ENCODE measurements at regions not wholly inside any gene's neighbourhood (a gene's known extent, or its start where the extent isn't known, plus 50 kb on each side); places are given as distances from the start of the nearest gene placed in this dataset.

GRCh38 chr16:56113223-56113622 is 78.1 kb upstream of the GNAO1 start:
- Histone ChIP-seq H3K9me3 (ENCODE audit: control insufficient read depth, low read length) (no peaks in the 10 kb centered on the region), H3K4me3 (ENCODE audit: low read length) (no peak overlapping the region), H3K27me3 (replicated peaks; ENCODE audit: control insufficient read depth, insufficient read depth, low read length) (no peaks in the 10 kb centered on the region), H3K4me1 (ENCODE audit: control insufficient read depth, insufficient read depth, low read length) (peaks cover 10% of the 10 kb centered on the region), H3K9ac (ENCODE audit: low read length) (no peak overlapping the region), H3K36me3 (ENCODE audit: control insufficient read depth, insufficient read depth, low read length, severe bottlenecking) (no peaks in the 10 kb centered on the region)
- DNase-seq (ENCODE audit: low read depth), result no peak

GRCh38 chr16:56111100-56111499 is 80.2 kb upstream of the GNAO1 start:
- peaks cover 7% of the 10 kb centered on the region for H3K27me3 ChIP-seq (replicated peaks; ENCODE audit: control insufficient read depth, insufficient read depth, low read length)
- no peak overlapping the region for H3K9ac ChIP-seq (ENCODE audit: low read length)
- no peak overlapping the region for H3K4me3 ChIP-seq (ENCODE audit: low read length)
- H3K9me3 ChIP-seq (ENCODE audit: control insufficient read depth, low read length), result no peaks in the 10 kb centered on the region
- H3K4me1 ChIP-seq (ENCODE audit: control insufficient read depth, insufficient read depth, low read length), result peaks cover 9% of the 10 kb centered on the region
- H3K36me3 ChIP-seq (ENCODE audit: control insufficient read depth, insufficient read depth, low read length, severe bottlenecking), result no peaks in the 10 kb centered on the region
- no peak for DNase-seq (ENCODE audit: low read depth)

GRCh38 chr16:56109994-56110393 is 81.3 kb upstream of the GNAO1 start:
- H3K36me3 ChIP-seq (ENCODE audit: control insufficient read depth, insufficient read depth, low read length, severe bottlenecking), result no peaks in the 10 kb centered on the region
- H3K27me3 ChIP-seq (replicated peaks; ENCODE audit: control insufficient read depth, insufficient read depth, low read length), result peaks cover 16% of the 10 kb centered on the region
- no peak overlapping the region for H3K9ac ChIP-seq (ENCODE audit: low read length)
- H3K4me3 ChIP-seq (ENCODE audit: low read length), result no peak overlapping the region
- no peaks in the 10 kb centered on the region for H3K9me3 ChIP-seq (ENCODE audit: control insufficient read depth, low read length)
- no peak for DNase-seq (ENCODE audit: low read depth)
- no peaks in the 10 kb centered on the region for H3K4me1 ChIP-seq (ENCODE audit: control insufficient read depth, insufficient read depth, low read length)

GRCh38 chr16:56109205-56109604 is 82.1 kb upstream of the GNAO1 start:
- Histone ChIP-seq H3K36me3 (ENCODE audit: control insufficient read depth, insufficient read depth, low read length, severe bottlenecking) (no peaks in the 10 kb centered on the region), H3K4me1 (ENCODE audit: control insufficient read depth, insufficient read depth, low read length) (no peaks in the 10 kb centered on the region), H3K27me3 (replicated peaks; ENCODE audit: control insufficient read depth, insufficient read depth, low read length) (peaks cover 18% of the 10 kb centered on the region), H3K4me3 (ENCODE audit: low read length) (no peak overlapping the region), H3K9me3 (ENCODE audit: control insufficient read depth, low read length) (no peaks in the 10 kb centered on the region), H3K9ac (ENCODE audit: low read length) (no peak overlapping the region)
- no peak for DNase-seq (ENCODE audit: low read depth)

- no peaks in the 10 kb centered on the region for H3K4me1 ChIP-seq (ENCODE audit: control insufficient read depth, insufficient read depth, low read length)
- no peak overlapping the region for H3K4me3 ChIP-seq (ENCODE audit: low read length)
- H3K27me3 ChIP-seq (replicated peaks; ENCODE audit: control insufficient read depth, insufficient read depth, low read length), result peaks cover 18% of the 10 kb centered on the region
- DNase-seq (ENCODE audit: low read depth), result no peak
- H3K9ac ChIP-seq (ENCODE audit: low read length), result no peak overlapping the region
- no peaks in the 10 kb centered on the region for H3K36me3 ChIP-seq (ENCODE audit: control insufficient read depth, insufficient read depth, low read length, severe bottlenecking)
- H3K9me3 ChIP-seq (ENCODE audit: control insufficient read depth, low read length), result no peaks in the 10 kb centered on the region
Observed at GRCh38 chr16:56108724-56109123, 82.6 kb upstream of the GNAO1 start.

- Histone ChIP-seq H3K9ac (ENCODE audit: low read length) (no peak overlapping the region), H3K4me3 (ENCODE audit: low read length) (no peak overlapping the region), H3K36me3 (ENCODE audit: control insufficient read depth, insufficient read depth, low read length, severe bottlenecking) (no peaks in the 10 kb centered on the region), H3K4me1 (ENCODE audit: control insufficient read depth, insufficient read depth, low read length) (no peaks in the 10 kb centered on the region), H3K27me3 (replicated peaks; ENCODE audit: control insufficient read depth, insufficient read depth, low read length) (peaks cover 18% of the 10 kb centered on the region), H3K9me3 (ENCODE audit: control insufficient read depth, low read length) (no peaks in the 10 kb centered on the region)
- no peak for DNase-seq (ENCODE audit: low read depth)
Observed at GRCh38 chr16:56108056-56108471, 83.2 kb upstream of the GNAO1 start.

- H3K9me3 ChIP-seq (ENCODE audit: control insufficient read depth, low read length), result no peaks in the 10 kb centered on the region
- H3K27me3 ChIP-seq (replicated peaks; ENCODE audit: control insufficient read depth, insufficient read depth, low read length), result peaks cover 18% of the 10 kb centered on the region
- H3K36me3 ChIP-seq (ENCODE audit: control insufficient read depth, insufficient read depth, low read length, severe bottlenecking), result no peaks in the 10 kb centered on the region
- no peak overlapping the region for H3K9ac ChIP-seq (ENCODE audit: low read length)
- H3K4me3 ChIP-seq (ENCODE audit: low read length), result no peak overlapping the region
- DNase-seq (ENCODE audit: low read depth), result no peak
- H3K4me1 ChIP-seq (ENCODE audit: control insufficient read depth, insufficient read depth, low read length), result peaks cover 12% of the 10 kb centered on the region
Observed at GRCh38 chr16:56106527-56106926, 84.8 kb upstream of the GNAO1 start.

GRCh38 chr16:56102906-56103305 is 88.4 kb upstream of the GNAO1 start:
- no peaks in the 10 kb centered on the region for H3K36me3 ChIP-seq (ENCODE audit: control insufficient read depth, insufficient read depth, low read length, severe bottlenecking)
- peaks cover 12% of the 10 kb centered on the region for H3K4me1 ChIP-seq (ENCODE audit: control insufficient read depth, insufficient read depth, low read length)
- no peak overlapping the region for H3K4me3 ChIP-seq (ENCODE audit: low read length)
- DNase-seq (ENCODE audit: low read depth), result no peak
- H3K9ac ChIP-seq (ENCODE audit: low read length), result no peak overlapping the region
- no peaks in the 10 kb centered on the region for H3K9me3 ChIP-seq (ENCODE audit: control insufficient read depth, low read length)
- peaks cover 22% of the 10 kb centered on the region for H3K27me3 ChIP-seq (replicated peaks; ENCODE audit: control insufficient read depth, insufficient read depth, low read length)

- no peak overlapping the region for H3K9ac ChIP-seq (ENCODE audit: low read length)
- no peak for DNase-seq (ENCODE audit: low read depth)
Observed at GRCh38 chr16:56102183-56102686, 89.1 kb upstream of the GNAO1 start.

GRCh38 chr16:56101480-56101879 is 89.8 kb upstream of the GNAO1 start:
- H3K36me3 ChIP-seq (ENCODE audit: control insufficient read depth, insufficient read depth, low read length, severe bottlenecking), result no peaks in the 10 kb centered on the region
- H3K4me1 ChIP-seq (ENCODE audit: control insufficient read depth, insufficient read depth, low read length), result peaks cover 12% of the 10 kb centered on the region
- no peaks in the 10 kb centered on the region for H3K9me3 ChIP-seq (ENCODE audit: control insufficient read depth, low read length)
- H3K4me3 ChIP-seq (ENCODE audit: low read length), result no peak overlapping the region
- no peak for DNase-seq (ENCODE audit: low read depth)
- H3K27me3 ChIP-seq (replicated peaks; ENCODE audit: control insufficient read depth, insufficient read depth, low read length), result peaks cover 20% of the 10 kb centered on the region
- H3K9ac ChIP-seq (ENCODE audit: low read length), result no peak overlapping the region

More at GRCh38 chr16:56102183-56102686, 89.1 kb upstream of the GNAO1 start:
- Histone ChIP-seq H3K4me1 (ENCODE audit: control insufficient read depth, insufficient read depth, low read length) (peaks cover 12% of the 10 kb centered on the region), H3K9me3 (ENCODE audit: control insufficient read depth, low read length) (no peaks in the 10 kb centered on the region), H3K36me3 (ENCODE audit: control insufficient read depth, insufficient read depth, low read length, severe bottlenecking) (no peaks in the 10 kb centered on the region), H3K27me3 (replicated peaks; ENCODE audit: control insufficient read depth, insufficient read depth, low read length) (peaks cover 23% of the 10 kb centered on the region), H3K4me3 (ENCODE audit: low read length) (peak overlapping the region; percentile 67)

GRCh38 chr16:56097306-56097705 is 94.0 kb upstream of the GNAO1 start:
- Histone ChIP-seq H3K27me3 (replicated peaks; ENCODE audit: control insufficient read depth, insufficient read depth, low read length) (peaks cover 5% of the 10 kb centered on the region), H3K4me1 (ENCODE audit: control insufficient read depth, insufficient read depth, low read length) (peaks cover 7% of the 10 kb centered on the region), H3K4me3 (ENCODE audit: low read length) (no peak overlapping the region), H3K36me3 (ENCODE audit: control insufficient read depth, insufficient read depth, low read length, severe bottlenecking) (no peaks in the 10 kb centered on the region), H3K9ac (ENCODE audit: low read length) (no peak overlapping the region), H3K9me3 (ENCODE audit: control insufficient read depth, low read length) (no peaks in the 10 kb centered on the region)
- DNase-seq (ENCODE audit: low read depth), result no peak

- Histone ChIP-seq H3K9me3 (ENCODE audit: control insufficient read depth, low read length) (no peaks in the 10 kb centered on the region), H3K4me1 (ENCODE audit: control insufficient read depth, insufficient read depth, low read length) (no peaks in the 10 kb centered on the region), H3K4me3 (ENCODE audit: low read length) (no peak overlapping the region), H3K9ac (ENCODE audit: low read length) (no peak overlapping the region), H3K27me3 (replicated peaks; ENCODE audit: control insufficient read depth, insufficient read depth, low read length) (peaks cover 16% of the 10 kb centered on the region), H3K36me3 (ENCODE audit: control insufficient read depth, insufficient read depth, low read length, severe bottlenecking) (no peaks in the 10 kb centered on the region)
- DNase-seq (ENCODE audit: low read depth), result no peak
Observed at GRCh38 chr16:56094231-56094630, 97.1 kb upstream of the GNAO1 start.

Measured in adipocyte (in vitro differentiated cells).